Transverse colon (tissue), 3 donors: ENCODE measurements at regions not wholly inside any gene's neighbourhood (a gene's known extent, or its start where the extent isn't known, plus 50 kb on each side); places are given as distances from the start of the nearest gene placed in this dataset.
"Not testable (repeated sequence)": the region's sequence is repeated elsewhere in the genome, so short reads cannot be mapped to it uniquely, and the experiment has no call there.

Source experiments
- CTCF ChIP-seq, 5 experiments: fragments of 200-600 bp in 3 of 5; fragments of 450-650 bp in 2 of 5; sonication (generic) in 3 of 5; IDR thresholded peaks; 1 replicate in 2 of 5; 2 replicates in 3 of 5; pipeline ENCODE4 v1.5.1; 2016 to 2017; ENCODE audit warnings: antibody characterized with exemption in 5 of 5, inconsistent platforms in 3 of 5, mild to moderate bottlenecking in 2 of 5, moderate library complexity in 1 of 5
- EP300 ChIP-seq: sonication (generic); formaldehyde crosslinking; IDR thresholded peaks from one replicate; pipeline ENCODE4 v1.6.1; 2017; ENCODE audit warnings: antibody characterized with exemption, low read depth
- POLR2A ChIP-seq: fragments of 450-650 bp; IDR thresholded peaks from one replicate; pipeline ENCODE4 v1.6.1; 2016; ENCODE audit warnings: antibody characterized with exemption, mild to moderate bottlenecking, moderate library complexity

DNA sequence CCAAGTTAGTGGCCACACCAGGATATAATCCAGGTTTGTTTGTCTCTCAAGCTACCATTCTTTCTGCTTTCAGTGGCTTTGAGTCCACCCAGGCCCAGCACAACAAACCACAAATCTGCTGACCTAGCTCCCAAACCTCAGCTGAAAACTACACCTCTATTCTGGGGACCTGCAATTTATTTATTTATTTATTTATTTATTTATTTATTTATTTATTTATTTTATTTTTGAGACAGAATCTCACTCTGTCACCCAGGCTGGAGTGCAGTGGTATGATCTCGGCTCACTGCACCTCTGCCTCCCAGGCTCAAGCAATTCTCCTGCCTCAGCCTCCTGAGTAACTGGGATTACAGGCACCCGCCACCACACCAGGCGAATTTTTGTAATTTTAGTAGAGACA, 229.9 kb upstream of the BTG1 start:
- TF ChIP-seq EP300; CTCF (IDR thresholded peaks at IDR 0.05); POLR2A: not testable (repeated sequence)
